Right forelimb (tissue), 1 donor: ENCODE measurements at regions not wholly inside any gene's neighbourhood (a gene's known extent, or its start where the extent isn't known, plus 50 kb on each side); places are given as distances from the start of the nearest gene placed in this dataset.

Experiments
- DNase-seq: peaks from one replicate; pipeline ENCODE4 v3.0.0-alpha.2; 2018

GRCh38 chr21:38875694-38876492 lies 70.2 kb downstream of the ETS2 start:
- DNase-seq, result no peak
